Activated B cell treated with CpG ODN at 0.5 μM for 24 hours (primary cell): ENCODE measurements at regions not wholly inside any gene's neighbourhood (a gene's known extent, or its start where the extent isn't known, plus 50 kb on each side); places are given as distances from the start of the nearest gene placed in this dataset.

ENCODE experiments used
- ATAC-seq: fragments of 200-7000 bp; cut with Tn5 transposase; one replicate; pipeline ENCODE4 v1.10.0; 2021; ENCODE audit warnings: low read depth, mild to moderate bottlenecking, moderate library complexity
- CTCF ChIA-PET: fragments of 350-600 bp; sonication (Branson Sonifier 250); formaldehyde crosslinking; loops from one replicate; lab custom pipeline; 2021; ENCODE audit warnings: antibody characterized with exemption; lab: Charles Lee
- POLR2A ChIA-PET: fragments of 350-600 bp; sonication (Branson Sonifier 250); formaldehyde crosslinking; loops from one replicate; lab custom pipeline; 2021; ENCODE audit warnings: antibody characterized with exemption; lab: Charles Lee
- DNase-seq: peaks from one replicate; pipeline ENCODE4 v3.0.0; 2022
- H3K27ac Mint-ChIP-seq: one replicate; pipeline ENCODE4 v1.8.0; 2020; ENCODE audit warnings: mixed read lengths
- H3K27me3 Mint-ChIP-seq: one replicate; pipeline ENCODE4 v1.8.0; 2021; ENCODE audit warnings: mixed read lengths
- H3K36me3 Mint-ChIP-seq: one replicate; pipeline ENCODE4 v1.8.0; 2021; ENCODE audit warnings: low read depth, mixed read lengths
- H3K4me1 Mint-ChIP-seq: one replicate; pipeline ENCODE4 v1.8.0; 2021; ENCODE audit warnings: mixed read lengths
- H3K4me3 Mint-ChIP-seq: one replicate; pipeline ENCODE4 v1.8.0; 2020; ENCODE audit warnings: mild to moderate bottlenecking, mixed read lengths
- H3K9me3 Mint-ChIP-seq: one replicate; pipeline ENCODE4 v1.8.0; 2020; ENCODE audit warnings: mixed read lengths
- CTCF ChIP-seq: fragments of 200-600 bp; IDR thresholded peaks from one replicate; pipeline ENCODE4 v1.8.0; 2022; ENCODE audit warnings: antibody characterized with exemption, mild to moderate bottlenecking
- intact Hi-C: fragments of 100-400 bp; cut with micrococcal nuclease; formaldehyde crosslinking; loops from one replicate; pipeline ENCODE4 v1.15.1; 2024

GRCh38 chr13:78770601-78771000 lies 111.6 kb upstream of the OBI1 start:
- intact Hi-C loops = no loop called here
- POLR2A ChIA-PET = no interaction called here
- TF ChIP-seq CTCF = no peak
- CTCF ChIA-PET = no interaction called here
- peaks cover 2% of the 10 kb centered on the region for H3K27me3 Mint-ChIP-seq
- no peaks in the 10 kb centered on the region for H3K36me3 Mint-ChIP-seq
- ATAC-seq (no peak), DNase-seq (no peak)
- H3K9me3 Mint-ChIP-seq = no peaks in the 10 kb centered on the region
- H3K4me1 Mint-ChIP-seq = no peaks in the 10 kb centered on the region
- H3K4me3 Mint-ChIP-seq = no peak overlapping the region
- no peak overlapping the region for H3K27ac Mint-ChIP-seq

GRCh38 chr13:78768950-78769349 lies 110.0 kb upstream of the OBI1 start:
- intact Hi-C loops = no loop called here
- no peak for DNase-seq
- Mint-ChIP-seq H3K36me3 (no peaks in the 10 kb centered on the region), H3K9me3 (no peaks in the 10 kb centered on the region), H3K27me3 (peaks cover 2% of the 10 kb centered on the region), H3K4me3 (no peak overlapping the region), H3K27ac (no peak overlapping the region), H3K4me1 (no peaks in the 10 kb centered on the region)
- no peak for ATAC-seq
- CTCF ChIA-PET = no interaction called here
- POLR2A ChIA-PET = no interaction called here
- no peak for TF ChIP-seq CTCF

DNA sequence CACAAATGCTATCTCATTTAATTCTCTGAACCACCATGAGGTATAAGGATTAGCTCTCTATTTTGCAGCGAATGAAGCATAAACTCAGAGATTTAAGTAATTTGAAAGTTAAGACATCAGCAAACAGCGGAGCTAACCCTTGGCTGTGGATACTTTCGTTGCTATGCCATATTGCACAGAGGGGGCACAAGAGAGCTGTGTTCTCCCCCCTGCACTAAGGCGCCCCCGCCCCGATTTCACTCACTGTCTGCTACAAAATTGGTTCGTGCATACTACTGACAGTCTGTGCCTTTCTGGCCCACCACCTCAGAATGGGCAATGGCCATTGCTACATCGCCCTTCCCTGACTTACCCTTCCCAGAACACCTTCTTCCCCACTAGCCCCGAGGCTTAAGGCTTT lies 105.7 kb upstream of the OBI1 start:
- H3K4me3 Mint-ChIP-seq = no peak overlapping the region
- ChIA-PET POLR2A (no interaction called here), CTCF (no interaction called here)
- DNase-seq (no peak), ATAC-seq (no peak)
- no peak for TF ChIP-seq CTCF
- no peaks in the 10 kb centered on the region for H3K36me3 Mint-ChIP-seq
- no peaks in the 10 kb centered on the region for H3K9me3 Mint-ChIP-seq
- no peak overlapping the region for H3K27ac Mint-ChIP-seq
- no peaks in the 10 kb centered on the region for H3K4me1 Mint-ChIP-seq
- intact Hi-C loops = no loop called here
- H3K27me3 Mint-ChIP-seq = peaks cover 2% of the 10 kb centered on the region

- no peak for DNase-seq
- TF ChIP-seq CTCF = no peak
- Mint-ChIP-seq H3K27me3 (peaks cover 2% of the 10 kb centered on the region), H3K4me1 (no peaks in the 10 kb centered on the region), H3K27ac (no peak overlapping the region), H3K4me3 (no peak overlapping the region), H3K36me3 (no peaks in the 10 kb centered on the region), H3K9me3 (no peaks in the 10 kb centered on the region)
- ChIA-PET POLR2A (no interaction called here), CTCF (no interaction called here)
- intact Hi-C loops = no loop called here
- ATAC-seq = no peak
Measured at GRCh38 chr13:78762825-78763224, 103.9 kb upstream of the OBI1 start.

- no peaks in the 10 kb centered on the region for H3K36me3 Mint-ChIP-seq
- no peak overlapping the region for H3K27ac Mint-ChIP-seq
- H3K27me3 Mint-ChIP-seq = peaks cover 4% of the 10 kb centered on the region
- no peaks in the 10 kb centered on the region for H3K4me1 Mint-ChIP-seq
- ChIA-PET POLR2A (no interaction called here), CTCF (no interaction called here)
- H3K4me3 Mint-ChIP-seq = no peak overlapping the region
- no peak for ATAC-seq
- no peak for DNase-seq
- intact Hi-C loops = no loop called here
- TF ChIP-seq CTCF = no peak
- H3K9me3 Mint-ChIP-seq = no peaks in the 10 kb centered on the region
Measured at GRCh38 chr13:78759704-78760103, 100.7 kb upstream of the OBI1 start.
